ENCODE measurements at regions not wholly inside any gene's neighbourhood (a gene's known extent, or its start where the extent isn't known, plus 50 kb on each side); places are given as distances from the start of the nearest gene placed in this dataset.

DNA sequence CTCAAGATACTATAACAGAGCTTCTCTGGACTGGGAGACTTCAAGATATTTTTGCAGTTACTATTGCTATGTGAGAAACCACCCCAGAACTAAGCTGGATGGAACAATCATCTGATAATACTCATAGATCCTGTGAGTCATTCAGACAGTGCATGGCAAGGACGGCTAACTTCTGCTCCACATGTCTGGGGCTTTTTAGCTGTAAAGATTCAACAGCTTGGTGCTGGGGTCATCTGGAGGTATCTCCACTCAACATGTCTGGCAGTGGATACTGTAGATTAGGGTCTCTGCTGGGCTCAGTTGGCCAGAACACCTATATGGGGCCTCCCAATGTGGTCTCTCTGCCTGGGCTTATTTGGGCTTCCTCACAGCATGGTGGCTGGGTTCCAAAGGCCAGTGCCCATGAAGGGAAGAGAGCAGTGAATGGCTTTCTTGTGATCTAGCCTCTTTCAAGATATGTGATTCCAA lies 117.3 kb upstream of the SLC7A14 start (continued):
- 0 out of 2 replicates have a peak, but pooled peaks have one; percentile 57 for TF ChIP-seq ZNF311 (CRISPR knock-in tag; IDR thresholded peaks at IDR 0.05)
- peak; percentile 75 for TF ChIP-seq L3MBTL2 (IDR thresholded peaks at IDR 0.05)
- TF ChIP-seq ZNF589 (CRISPR knock-in tag; IDR thresholded peaks at IDR 0.05; ENCODE audit: low read depth), result peak; percentile 86; the same call in 1 of the 2 replicates
- TF ChIP-seq FOXP1 (CRISPR knock-in tag; IDR thresholded peaks at IDR 0.05), result no peak
- peak; percentile 98 for TF ChIP-seq ZNF324 (CRISPR knock-in tag; IDR thresholded peaks at IDR 0.05)
- 0 out of 2 replicates have a peak, but pooled peaks have one; percentile 23 for TF ChIP-seq HDAC2 (IDR thresholded peaks at IDR 0.05)
- no peak for TF ChIP-seq ZNF124 (CRISPR knock-in tag; IDR thresholded peaks at IDR 0.05)
- TF ChIP-seq, protein P1, sequence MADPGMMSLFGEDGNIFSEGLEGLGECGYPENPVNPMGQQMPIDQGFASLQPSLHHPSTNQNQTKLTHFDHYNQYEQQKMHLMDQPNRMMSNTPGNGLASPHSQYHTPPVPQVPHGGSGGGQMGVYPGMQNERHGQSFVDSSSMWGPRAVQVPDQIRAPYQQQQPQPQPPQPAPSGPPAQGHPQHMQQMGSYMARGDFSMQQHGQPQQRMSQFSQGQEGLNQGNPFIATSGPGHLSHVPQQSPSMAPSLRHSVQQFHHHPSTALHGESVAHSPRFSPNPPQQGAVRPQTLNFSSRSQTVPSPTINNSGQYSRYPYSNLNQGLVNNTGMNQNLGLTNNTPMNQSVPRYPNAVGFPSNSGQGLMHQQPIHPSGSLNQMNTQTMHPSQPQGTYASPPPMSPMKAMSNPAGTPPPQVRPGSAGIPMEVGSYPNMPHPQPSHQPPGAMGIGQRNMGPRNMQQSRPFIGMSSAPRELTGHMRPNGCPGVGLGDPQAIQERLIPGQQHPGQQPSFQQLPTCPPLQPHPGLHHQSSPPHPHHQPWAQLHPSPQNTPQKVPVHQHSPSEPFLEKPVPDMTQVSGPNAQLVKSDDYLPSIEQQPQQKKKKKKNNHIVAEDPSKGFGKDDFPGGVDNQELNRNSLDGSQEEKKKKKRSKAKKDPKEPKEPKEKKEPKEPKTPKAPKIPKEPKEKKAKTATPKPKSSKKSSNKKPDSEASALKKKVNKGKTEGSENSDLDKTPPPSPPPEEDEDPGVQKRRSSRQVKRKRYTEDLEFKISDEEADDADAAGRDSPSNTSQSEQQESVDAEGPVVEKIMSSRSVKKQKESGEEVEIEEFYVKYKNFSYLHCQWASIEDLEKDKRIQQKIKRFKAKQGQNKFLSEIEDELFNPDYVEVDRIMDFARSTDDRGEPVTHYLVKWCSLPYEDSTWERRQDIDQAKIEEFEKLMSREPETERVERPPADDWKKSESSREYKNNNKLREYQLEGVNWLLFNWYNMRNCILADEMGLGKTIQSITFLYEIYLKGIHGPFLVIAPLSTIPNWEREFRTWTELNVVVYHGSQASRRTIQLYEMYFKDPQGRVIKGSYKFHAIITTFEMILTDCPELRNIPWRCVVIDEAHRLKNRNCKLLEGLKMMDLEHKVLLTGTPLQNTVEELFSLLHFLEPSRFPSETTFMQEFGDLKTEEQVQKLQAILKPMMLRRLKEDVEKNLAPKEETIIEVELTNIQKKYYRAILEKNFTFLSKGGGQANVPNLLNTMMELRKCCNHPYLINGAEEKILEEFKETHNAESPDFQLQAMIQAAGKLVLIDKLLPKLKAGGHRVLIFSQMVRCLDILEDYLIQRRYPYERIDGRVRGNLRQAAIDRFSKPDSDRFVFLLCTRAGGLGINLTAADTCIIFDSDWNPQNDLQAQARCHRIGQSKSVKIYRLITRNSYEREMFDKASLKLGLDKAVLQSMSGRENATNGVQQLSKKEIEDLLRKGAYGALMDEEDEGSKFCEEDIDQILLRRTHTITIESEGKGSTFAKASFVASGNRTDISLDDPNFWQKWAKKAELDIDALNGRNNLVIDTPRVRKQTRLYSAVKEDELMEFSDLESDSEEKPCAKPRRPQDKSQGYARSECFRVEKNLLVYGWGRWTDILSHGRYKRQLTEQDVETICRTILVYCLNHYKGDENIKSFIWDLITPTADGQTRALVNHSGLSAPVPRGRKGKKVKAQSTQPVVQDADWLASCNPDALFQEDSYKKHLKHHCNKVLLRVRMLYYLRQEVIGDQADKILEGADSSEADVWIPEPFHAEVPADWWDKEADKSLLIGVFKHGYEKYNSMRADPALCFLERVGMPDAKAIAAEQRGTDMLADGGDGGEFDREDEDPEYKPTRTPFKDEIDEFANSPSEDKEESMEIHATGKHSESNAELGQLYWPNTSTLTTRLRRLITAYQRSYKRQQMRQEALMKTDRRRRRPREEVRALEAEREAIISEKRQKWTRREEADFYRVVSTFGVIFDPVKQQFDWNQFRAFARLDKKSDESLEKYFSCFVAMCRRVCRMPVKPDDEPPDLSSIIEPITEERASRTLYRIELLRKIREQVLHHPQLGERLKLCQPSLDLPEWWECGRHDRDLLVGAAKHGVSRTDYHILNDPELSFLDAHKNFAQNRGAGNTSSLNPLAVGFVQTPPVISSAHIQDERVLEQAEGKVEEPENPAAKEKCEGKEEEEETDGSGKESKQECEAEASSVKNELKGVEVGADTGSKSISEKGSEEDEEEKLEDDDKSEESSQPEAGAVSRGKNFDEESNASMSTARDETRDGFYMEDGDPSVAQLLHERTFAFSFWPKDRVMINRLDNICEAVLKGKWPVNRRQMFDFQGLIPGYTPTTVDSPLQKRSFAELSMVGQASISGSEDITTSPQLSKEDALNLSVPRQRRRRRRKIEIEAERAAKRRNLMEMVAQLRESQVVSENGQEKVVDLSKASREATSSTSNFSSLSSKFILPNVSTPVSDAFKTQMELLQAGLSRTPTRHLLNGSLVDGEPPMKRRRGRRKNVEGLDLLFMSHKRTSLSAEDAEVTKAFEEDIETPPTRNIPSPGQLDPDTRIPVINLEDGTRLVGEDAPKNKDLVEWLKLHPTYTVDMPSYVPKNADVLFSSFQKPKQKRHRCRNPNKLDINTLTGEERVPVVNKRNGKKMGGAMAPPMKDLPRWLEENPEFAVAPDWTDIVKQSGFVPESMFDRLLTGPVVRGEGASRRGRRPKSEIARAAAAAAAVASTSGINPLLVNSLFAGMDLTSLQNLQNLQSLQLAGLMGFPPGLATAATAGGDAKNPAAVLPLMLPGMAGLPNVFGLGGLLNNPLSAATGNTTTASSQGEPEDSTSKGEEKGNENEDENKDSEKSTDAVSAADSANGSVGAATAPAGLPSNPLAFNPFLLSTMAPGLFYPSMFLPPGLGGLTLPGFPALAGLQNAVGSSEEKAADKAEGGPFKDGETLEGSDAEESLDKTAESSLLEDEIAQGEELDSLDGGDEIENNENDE (IDR thresholded peaks at IDR 0.05; ENCODE audit: low read depth, low read length), result no peak
- TF ChIP-seq BACH1 (tag; IDR thresholded peaks at IDR 0.05), result no peak
- no peak for TF ChIP-seq TCF7 (IDR thresholded peaks at IDR 0.05; ENCODE audit: borderline replicate concordance)
- no peak for TF ChIP-seq ZNF217 (CRISPR knock-in tag; IDR thresholded peaks at IDR 0.05)
- TF ChIP-seq, protein P2, sequence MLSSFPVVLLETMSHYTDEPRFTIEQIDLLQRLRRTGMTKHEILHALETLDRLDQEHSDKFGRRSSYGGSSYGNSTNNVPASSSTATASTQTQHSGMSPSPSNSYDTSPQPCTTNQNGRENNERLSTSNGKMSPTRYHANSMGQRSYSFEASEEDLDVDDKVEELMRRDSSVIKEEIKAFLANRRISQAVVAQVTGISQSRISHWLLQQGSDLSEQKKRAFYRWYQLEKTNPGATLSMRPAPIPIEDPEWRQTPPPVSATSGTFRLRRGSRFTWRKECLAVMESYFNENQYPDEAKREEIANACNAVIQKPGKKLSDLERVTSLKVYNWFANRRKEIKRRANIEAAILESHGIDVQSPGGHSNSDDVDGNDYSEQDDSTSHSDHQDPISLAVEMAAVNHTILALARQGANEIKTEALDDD (IDR thresholded peaks at IDR 0.05), result peak; percentile 82; the same call in 1 of the 2 replicates
- TF ChIP-seq ETS2 (tag; IDR thresholded peaks at IDR 0.05; ENCODE audit: borderline replicate concordance, poor library complexity, severe bottlenecking), result no peak
- no peak for TF ChIP-seq RFX1 (IDR thresholded peaks at IDR 0.05)
- TF ChIP-seq, protein P3, sequence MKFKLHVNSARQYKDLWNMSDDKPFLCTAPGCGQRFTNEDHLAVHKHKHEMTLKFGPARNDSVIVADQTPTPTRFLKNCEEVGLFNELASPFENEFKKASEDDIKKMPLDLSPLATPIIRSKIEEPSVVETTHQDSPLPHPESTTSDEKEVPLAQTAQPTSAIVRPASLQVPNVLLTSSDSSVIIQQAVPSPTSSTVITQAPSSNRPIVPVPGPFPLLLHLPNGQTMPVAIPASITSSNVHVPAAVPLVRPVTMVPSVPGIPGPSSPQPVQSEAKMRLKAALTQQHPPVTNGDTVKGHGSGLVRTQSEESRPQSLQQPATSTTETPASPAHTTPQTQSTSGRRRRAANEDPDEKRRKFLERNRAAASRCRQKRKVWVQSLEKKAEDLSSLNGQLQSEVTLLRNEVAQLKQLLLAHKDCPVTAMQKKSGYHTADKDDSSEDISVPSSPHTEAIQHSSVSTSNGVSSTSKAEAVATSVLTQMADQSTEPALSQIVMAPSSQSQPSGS (CRISPR knock-in tag; IDR thresholded peaks at IDR 0.05), result no peak
- TF ChIP-seq ZNF316 (IDR thresholded peaks at IDR 0.05), result no peak
- TF ChIP-seq MCM2 (IDR thresholded peaks at IDR 0.05; ENCODE audit: low read depth), result no peak
- TF ChIP-seq MCM3 (IDR thresholded peaks at IDR 0.05), result no peak

Measured in K562 (cell line).